EL (cell line): ENCODE measurements at regions not wholly inside any gene's neighbourhood (a gene's known extent, or its start where the extent isn't known, plus 50 kb on each side); places are given as distances from the start of the nearest gene placed in this dataset.

ENCODE experiments used
- DNase-seq: peaks from one replicate; pipeline ENCODE4 v3.0.0-alpha.2; 2016

- no peak for DNase-seq
Observed at GRCh38 chrX:34227804-34228203, 95.7 kb upstream of the FAM47A start.

GRCh38 chrX:34223574-34223973 lies 91.5 kb upstream of the FAM47A start:
- DNase-seq, result no peak

GRCh38 chrX:34218063-34218462 lies 85.9 kb upstream of the FAM47A start:
- DNase-seq, result no peak

- DNase-seq, result no peak
Observed at GRCh38 chrX:34197946-34198345, 65.8 kb upstream of the FAM47A start.
